Jurkat, Clone E6-1 (cell line): ENCODE measurements at regions not wholly inside any gene's neighbourhood (a gene's known extent, or its start where the extent isn't known, plus 50 kb on each side); places are given as distances from the start of the nearest gene placed in this dataset.
"Not testable (repeated sequence)": the region's sequence is repeated elsewhere in the genome, so short reads cannot be mapped to it uniquely, and the experiment has no call there.

Experiments used
- DNase-seq: peaks from one replicate; pipeline ENCODE4 v3.0.0-alpha.2; 2011; ENCODE audit warnings: low read depth, low spot score
- H3K4me3 ChIP-seq: 2 replicates; pipeline ENCODE4 v1.5.1; 2011; ENCODE audit warnings: mild to moderate bottlenecking, low read length, control low read depth, moderate library complexity

DNA sequence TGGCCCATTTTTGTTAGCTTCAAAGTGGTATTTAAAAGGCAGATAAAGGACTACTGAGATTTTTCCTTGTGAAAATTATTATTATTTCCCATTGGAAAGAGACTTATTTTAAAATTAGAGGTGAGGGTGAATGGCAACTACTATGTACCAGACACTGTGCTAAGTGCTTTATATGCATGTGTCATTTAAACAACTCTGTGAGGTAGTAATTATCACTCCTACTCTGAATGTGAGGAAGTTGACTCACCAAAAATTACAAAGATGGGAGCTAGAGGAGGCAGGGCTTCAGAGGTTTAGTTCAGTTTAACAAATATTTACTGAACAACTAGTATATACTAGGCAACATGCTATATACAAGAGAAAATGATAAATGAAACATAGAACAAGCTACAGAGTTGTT lies 78.2 kb downstream of the MSL3 start:
- DNase-seq = no peak

DNA sequence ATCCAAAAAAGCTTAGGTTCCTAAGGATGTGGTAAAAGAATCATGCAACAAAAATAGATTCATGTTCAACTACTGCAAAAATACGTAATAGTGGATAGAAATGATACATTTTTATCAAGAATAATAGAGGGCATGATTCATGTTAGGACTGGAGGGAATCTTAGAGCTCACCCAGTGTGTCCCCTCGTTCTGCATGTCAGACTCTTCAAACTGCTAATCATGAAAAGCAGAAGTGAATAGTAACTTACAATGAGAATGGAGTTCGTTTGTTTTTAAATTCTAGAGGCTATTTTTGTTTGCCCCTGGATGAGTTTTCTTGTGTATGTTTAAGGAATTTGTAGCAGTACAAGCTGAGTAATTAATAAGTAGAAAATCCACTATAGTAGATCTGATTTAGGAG lies 79.4 kb downstream of the MSL3 start:
- no peak for DNase-seq
- H3K4me3 ChIP-seq = no peak overlapping the region

More for the DNA sequence above, 78.2 kb downstream of the MSL3 start:
- no peak overlapping the region for H3K4me3 ChIP-seq

DNA sequence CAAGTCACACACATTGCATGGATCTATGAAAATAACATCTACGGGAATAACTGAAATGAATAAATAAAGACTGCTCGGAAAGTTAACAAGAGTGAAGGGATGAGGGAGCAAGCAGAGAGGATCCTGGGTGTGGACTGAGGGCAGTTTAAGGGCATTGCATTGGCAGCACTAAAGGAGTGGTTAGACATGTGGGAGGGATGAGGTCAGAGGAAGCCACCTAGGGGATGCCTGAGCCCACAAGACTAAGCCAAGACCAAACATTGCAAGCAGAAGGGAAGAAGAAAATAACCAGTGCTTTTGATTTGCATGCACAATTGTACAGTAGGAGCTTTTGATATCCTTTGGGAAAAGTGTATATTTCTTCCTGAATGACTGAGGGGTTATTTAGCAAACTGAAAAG lies 106.1 kb downstream of the MSL3 start:
- no peak overlapping the region for H3K4me3 ChIP-seq
- DNase-seq = no peak

DNA sequence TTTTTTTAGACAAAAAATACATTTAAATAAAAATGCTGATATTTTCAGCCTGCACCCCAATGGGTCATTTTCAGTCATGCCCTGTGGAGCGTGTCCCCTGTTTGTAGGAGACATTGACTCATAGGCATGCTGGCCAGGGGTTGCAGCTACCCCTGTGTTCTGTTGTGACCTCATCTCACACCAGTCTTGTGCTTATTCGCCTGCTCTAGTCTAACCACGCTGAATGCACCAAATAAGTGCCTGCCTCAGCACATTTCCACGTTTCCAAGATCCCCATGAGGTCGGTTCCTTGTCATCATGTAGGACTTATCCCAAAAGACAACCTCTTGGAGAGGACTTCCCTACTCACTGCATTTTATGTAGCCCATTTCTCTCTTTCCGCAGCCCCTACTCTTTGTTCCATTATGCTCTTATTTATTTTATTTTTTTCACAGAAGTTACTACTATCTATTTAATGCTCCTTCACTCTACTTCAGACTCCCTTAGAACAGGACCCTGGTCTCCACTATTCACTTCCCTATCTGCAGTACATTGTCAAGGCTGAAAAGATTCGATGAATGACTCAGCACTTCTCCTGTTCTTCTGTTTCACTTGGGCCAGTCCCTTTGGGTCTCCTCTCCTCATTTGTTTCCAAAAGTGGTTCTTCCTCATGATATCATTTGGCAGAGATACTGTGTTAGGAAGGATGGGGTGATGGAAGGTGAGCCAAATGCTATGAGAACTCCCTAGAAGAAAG lies 109.7 kb downstream of the MSL3 start:
- no peak overlapping the region for H3K4me3 ChIP-seq

DNA sequence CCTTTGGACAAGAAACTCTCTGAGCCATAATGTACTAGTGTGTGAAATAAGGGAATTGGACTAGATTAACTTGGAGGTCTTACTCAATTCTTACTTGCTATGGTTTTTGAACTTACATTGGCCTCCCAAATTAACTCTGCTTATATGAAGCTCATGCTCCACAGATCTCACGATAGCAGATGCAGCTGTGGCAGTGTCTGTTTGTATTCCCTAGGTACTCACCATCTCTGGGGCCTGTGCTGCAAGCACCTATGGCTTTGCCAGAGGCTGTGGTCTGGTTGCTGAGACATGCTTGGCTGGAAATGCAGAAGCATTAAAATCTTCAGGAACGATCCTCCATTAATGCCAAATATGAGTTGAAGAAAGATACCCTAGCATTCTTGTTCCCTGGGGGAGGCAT lies 112.8 kb downstream of the MSL3 start:
- no peak overlapping the region for H3K4me3 ChIP-seq
- DNase-seq = no peak

More for the DNA sequence above, 109.7 kb downstream of the MSL3 start:
- DNase-seq = no peak

DNA sequence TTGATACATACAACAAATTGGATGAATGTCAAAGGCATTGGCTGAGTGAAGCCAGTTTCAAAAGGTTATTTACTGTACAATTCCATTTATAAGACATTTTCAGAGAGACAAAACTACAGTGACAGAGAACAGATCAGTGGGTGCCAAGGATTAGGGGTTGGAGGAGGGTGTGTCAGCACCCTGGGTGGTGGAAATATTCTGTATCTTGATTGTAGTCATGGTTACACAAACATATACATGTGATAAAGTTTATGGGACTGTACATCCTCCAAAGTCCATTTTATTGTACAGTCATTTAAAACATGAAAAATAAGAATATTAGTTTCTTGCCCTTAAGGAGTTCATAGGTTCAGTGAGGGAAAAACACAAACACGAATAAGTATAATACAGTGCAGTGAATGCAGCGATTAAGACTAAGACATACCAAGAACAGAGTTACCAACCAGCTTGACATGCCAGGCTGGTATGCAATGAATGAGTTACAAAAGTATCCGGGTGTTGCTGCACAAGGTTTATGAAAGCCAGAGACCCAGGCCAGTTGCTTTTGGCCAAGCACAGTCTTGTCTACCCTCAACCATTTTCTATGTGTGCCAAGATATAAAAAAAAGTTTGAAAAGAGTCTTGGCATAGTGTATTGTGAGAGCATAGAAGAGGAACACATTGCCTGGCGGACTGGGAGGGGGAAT lies 123.6 kb downstream of the MSL3 start:
- DNase-seq = no peak

DNA sequence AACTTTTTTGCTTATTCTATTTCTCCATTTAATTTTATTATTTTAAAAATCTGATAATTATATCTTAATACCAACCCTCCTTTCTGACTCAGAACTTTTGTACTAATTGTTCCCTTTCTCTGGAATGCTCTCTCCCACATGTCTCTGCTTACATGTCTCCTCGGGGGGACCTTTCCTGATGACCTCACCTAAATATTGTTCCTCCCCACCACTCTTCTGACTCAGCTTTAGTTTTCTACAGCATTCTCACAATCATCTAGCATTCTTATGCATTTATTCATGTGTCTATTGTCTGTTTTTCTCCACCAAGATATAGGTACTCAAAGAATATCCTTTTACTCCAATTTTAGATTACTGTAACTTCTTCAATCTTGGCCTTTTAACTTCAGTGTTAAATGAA lies 128.7 kb downstream of the MSL3 start:
- no peak overlapping the region for H3K4me3 ChIP-seq
- no peak for DNase-seq

More for the DNA sequence above, 123.6 kb downstream of the MSL3 start:
- no peak overlapping the region for H3K4me3 ChIP-seq

DNA sequence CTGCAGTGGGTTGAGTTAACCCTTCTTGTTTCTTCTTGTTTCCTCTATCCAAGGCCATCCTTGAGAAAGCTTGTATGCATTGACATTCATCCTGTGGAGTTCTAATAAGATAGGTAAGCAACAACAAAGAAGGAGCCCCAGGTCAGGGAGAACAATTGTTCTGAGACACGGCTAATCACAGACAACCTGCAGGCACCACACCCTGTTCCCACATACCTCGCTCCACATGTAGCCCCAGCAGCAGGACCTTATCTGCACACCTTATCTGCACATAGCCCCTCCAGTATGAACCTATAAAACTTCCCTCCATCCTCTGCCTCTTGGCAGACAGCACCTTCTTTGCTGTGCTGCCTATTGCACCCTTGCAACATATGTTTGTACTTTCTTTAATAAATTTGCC lies 129.1 kb downstream of the MSL3 start:
- no peak for DNase-seq
- no peak overlapping the region for H3K4me3 ChIP-seq

DNA sequence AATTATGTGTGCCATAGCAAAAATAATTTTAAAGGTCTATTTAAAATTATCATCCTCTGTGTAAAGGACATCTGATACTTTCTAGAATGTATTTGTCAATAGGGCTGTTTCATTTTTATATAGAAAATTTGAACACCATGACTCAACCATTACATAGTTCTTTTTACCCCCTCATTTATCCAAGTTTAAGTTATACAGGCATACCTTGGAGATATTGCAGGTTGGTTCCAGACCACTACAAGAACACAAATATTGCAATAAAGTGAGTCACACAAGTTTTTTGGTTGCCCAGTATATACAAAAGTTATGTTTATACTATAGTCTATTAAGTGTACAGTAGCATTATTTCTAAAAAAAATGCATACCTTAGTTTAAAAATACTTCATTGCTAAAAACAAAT lies 130.4 kb downstream of the MSL3 start:
- no peak overlapping the region for H3K4me3 ChIP-seq
- DNase-seq = no peak

DNA sequence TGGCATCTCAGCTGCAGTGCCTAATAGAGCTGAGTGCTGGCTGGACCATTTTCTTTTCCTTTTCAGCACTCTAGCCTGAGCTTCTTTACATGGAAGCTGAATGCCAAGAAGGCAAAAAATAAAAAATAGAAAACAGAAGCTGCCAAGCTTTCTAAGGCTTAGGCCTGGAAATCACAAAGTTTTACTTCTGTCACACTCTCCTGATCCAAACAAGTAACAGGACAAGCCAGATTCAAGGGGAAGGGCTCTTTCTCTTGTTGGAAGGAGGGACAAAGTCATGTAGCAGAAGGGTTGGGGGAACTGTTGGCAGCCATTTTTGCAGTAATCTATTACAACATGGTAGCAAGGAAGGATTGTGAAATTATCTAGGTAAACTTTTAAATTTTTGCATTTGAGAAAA lies 131.8 kb downstream of the MSL3 start:
- H3K4me3 ChIP-seq = no peak overlapping the region
- DNase-seq = no peak

DNA sequence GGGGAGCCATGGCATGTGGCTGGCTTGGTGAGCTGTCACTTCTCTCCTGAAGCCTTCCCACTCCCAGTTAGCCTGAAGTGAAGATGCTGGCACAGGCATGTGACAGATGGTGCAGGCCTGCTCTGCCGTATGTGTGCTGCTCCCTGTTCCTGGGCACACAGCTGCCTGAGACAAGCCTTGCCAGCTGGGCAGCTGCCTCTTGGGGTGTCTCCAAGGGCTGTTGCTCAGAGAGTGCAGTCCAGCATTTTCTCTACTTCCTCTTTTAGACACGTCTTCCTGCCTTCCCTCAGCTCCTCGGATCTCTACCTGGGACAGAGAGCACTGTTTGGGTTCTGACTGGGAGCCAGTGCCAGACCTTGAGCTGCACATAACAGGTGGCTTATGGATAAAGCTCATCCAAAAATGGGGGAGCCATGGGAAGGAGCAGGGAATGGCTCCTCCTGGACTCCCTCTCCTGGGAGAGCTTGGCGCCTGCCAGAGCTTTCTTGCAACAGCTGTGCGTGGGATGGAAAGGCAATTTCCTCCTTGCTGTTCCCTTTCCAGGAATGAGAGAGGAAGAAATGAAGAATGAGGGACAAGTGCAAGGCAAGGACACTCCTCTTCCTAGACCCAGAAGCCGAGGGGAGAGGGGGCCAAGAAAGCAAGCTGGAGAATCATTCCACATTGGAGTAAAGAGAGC lies 132.9 kb downstream of the MSL3 start:
- DNase-seq = no peak
- H3K4me3 ChIP-seq = no peak overlapping the region

DNA sequence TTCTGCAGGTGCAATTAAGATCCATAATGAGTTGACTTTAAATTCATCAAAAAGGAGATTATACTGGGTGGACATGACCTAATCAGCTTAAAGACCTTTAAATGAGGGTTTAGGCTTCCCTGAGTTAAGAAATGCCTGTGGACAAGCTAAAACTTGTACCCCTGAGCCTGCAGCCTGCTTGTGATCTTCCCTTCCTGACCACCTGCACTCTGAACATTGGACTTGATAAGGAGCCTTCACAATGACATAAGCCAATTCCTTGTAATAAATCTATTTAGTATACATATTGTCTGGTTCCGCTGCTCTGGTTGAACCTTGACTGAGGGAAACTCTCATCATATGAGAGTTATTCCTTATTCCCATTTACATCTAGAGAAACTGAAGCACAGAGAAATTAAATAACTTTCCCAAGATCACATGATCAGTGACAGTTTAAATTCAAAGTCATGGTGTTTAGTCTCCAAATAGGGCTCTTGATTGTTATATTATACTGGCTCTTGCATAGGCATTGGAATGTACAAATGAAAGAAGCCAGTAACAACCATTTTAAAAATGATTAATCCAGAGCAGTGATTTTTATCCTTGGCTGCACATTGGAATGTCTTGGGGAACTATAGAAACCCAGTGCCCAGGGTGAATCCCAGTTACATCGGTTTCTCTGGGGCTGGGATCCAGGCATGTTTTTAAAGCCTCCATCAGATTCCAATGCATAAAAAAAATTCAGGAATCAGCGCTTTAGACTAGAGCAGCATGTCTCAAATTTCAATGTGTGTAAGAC lies 136.1 kb downstream of the MSL3 start:
- no peak overlapping the region for H3K4me3 ChIP-seq
- no peak for DNase-seq

DNA sequence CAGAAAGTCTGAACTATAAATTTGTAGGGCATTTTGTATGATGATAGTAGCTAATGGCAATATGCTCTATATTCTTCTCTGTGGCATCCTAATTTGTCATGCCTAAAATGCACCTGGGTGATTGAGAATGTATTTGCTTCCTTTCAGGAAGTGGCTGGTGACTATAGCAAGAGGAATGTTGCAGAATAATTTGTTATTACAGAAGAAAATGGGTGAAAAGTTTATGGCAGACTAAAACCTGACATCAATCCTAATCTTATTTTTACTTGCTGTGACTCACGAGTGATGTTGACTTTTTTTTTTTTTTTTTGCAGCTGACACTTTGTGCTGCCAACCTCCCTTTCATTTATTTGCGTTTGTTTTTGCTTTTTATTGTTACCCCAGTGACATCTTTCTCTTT lies 141.1 kb downstream of the MSL3 start:
- no peak for DNase-seq
- H3K4me3 ChIP-seq = no peak overlapping the region

DNA sequence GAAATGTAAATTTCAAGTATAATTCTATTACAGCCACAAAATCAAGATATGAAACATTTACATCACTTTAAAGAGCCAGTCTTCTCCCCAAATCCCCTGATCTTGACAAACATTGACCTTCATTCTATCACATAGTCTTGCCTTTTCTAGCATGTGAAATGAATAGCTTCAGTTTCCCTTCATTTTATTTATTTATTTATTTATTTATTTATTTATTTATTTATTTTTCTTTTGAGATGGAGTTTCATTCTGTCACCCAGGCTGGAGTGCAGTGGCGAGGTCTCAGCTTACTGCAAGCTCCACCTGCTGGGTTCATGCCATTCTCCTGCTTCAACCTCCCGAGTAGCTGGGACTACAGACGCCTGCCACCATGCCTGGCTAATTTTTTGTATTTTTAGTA lies 147.9 kb downstream of the MSL3 start:
- not testable (repeated sequence) for H3K4me3 ChIP-seq, DNase-seq

DNA sequence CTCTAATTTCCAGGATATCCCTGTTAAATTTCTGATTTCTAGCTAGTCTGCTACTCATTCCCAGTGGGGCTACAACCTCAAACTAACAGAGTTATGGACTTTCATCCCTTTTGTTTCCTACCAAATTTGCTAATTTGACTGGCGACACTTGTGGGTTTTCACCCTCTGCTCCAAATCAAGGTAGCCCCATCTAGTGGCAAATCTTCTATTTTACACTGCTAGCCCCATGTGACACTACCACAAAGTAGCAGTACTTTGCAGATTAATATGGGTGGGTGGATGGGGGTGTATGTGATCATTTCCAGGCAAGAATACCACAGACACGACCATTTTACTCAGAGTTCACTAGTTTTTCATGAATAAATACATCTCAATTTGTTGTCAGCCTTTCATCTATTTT lies 150.3 kb downstream of the MSL3 start:
- peak; percentile 17 for DNase-seq

DNA sequence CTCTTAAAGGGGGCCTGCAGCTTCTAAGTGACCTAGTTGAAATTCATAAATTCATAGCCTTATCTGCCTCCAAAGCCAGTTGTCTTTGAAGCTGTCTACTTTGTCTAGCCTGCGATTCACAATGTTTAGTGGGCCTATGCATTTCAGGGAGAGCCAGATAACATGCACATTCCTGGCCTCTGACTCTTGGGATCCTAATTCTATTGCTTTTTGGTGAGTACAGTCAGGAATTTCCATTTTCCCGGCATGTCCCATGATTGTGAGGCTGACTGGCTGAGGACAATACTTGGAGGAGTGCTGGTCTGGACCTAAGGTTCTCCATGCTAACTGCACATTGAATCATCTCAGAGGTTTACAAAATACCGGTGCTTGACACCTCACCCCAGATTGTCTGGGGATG lies 155.0 kb downstream of the MSL3 start:
- no peak for DNase-seq
- no peak overlapping the region for H3K4me3 ChIP-seq

More for the DNA sequence above, 150.3 kb downstream of the MSL3 start:
- no peak overlapping the region for H3K4me3 ChIP-seq

DNA sequence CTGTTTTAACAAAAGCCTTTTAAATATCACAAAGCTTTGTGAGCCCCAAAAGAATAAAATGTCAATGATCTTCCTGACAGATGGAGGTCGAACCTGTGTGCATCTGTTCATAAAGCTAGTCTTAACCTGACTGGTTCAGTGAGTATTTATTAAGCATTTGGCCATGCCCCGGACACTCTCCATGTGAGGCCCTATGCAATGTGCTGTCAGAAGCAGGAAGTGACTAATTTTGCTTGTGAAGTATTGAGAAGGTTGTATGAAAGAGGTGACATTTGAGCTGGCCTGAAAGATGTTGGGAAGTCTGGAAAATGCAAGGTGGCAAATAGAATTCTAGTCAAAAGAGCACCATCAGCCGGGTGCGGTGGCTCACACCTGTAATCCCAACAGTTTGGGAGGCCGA lies 171.4 kb downstream of the MSL3 start:
- no peak for DNase-seq
- H3K4me3 ChIP-seq = no peak overlapping the region

DNA sequence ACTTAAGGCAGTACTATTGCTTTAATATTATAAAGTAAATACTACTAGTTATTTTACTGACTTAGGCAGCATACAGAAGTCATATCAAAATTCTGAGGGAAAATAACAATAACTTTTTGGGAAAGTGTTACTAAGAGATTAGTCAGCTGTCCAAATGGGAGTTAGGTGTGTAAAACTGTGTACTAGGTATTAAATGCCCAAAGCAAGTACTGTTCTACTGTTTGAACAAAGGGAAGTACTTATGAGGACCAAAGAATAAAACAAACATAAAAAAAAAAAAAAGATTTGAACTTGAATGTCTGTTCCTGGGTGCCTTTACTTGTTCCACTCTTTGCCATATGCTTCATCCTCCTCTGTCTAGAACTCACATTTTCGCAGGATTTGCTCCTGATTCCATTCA lies 174.4 kb downstream of the MSL3 start:
- H3K4me3 ChIP-seq = no peak overlapping the region
- no peak for DNase-seq

DNA sequence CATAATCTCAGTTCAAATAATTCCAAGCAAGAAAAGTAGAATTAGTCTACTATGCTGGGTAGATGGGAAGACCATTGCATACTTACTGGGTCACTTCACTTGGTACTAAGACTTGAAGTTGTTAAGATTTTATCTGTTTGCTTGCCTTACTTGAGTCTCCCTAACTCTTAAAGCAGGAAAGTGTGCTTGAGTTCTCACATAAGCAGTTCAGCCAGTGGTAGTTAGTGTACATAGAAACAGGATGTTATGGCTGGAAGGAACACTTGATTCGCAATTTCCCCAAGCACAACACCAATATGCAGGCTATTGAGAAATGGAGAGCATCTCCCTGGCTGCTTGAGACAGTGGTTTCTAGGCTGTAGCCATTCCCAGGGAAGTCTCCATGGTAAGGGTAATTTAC lies 176.1 kb downstream of the MSL3 start:
- no peak for DNase-seq
- no peak overlapping the region for H3K4me3 ChIP-seq

DNA sequence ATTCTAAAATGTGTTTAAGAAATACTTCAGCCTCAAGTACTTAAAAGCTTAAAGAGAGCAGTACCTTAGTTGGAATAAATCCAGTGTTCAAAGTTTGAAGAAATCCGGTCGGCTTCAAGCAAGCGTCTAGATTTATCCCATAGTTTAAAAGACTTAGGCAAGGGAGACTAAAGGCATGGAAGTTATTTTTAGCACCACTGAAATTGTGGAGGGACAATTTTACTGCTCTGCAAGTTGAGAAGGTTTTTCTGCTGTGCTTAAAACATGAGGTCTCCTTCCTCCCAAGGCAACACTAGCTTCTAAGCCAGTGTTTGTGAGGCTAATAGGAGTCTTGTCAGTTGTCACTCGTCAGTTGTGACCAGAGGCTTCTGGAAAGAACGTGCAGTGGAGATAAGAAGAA lies 183.5 kb downstream of the MSL3 start:
- no peak overlapping the region for H3K4me3 ChIP-seq
- DNase-seq = no peak
